Fibroblast of lung (primary cell): ENCODE measurements at regions not wholly inside any gene's neighbourhood (a gene's known extent, or its start where the extent isn't known, plus 50 kb on each side); places are given as distances from the start of the nearest gene placed in this dataset.

Source experiments
- DNase-seq, 2 donors: peaks; one replicate each; pipeline versions ENCODE4 v3.0.0 to v3.0.0-alpha.2; 2010; ENCODE audit warnings: low read depth in 2 of 2
- H2AFZ ChIP-seq: 2 replicates; pipeline ENCODE4 v1.5.1; 2012; ENCODE audit warnings: low read length, control low read depth, inconsistent platforms
- H3K27ac ChIP-seq: 2 replicates; pipeline ENCODE4 v1.5.1; 2011; ENCODE audit warnings: low read length, control low read depth; ENCODE audit not compliant: insufficient read depth
- H3K27me3 ChIP-seq: 2 replicates; pipeline ENCODE4 v1.5.1; 2011; ENCODE audit warnings: mild to moderate bottlenecking, low read length; ENCODE audit not compliant: control insufficient read depth, insufficient read depth
- H3K36me3 ChIP-seq: 2 replicates; pipeline ENCODE4 v1.5.1; 2011; ENCODE audit warnings: low read length; ENCODE audit not compliant: control insufficient read depth, insufficient read depth
- H3K4me1 ChIP-seq: 2 replicates; pipeline ENCODE4 v1.5.1; 2011; ENCODE audit warnings: low read length; ENCODE audit not compliant: control insufficient read depth, insufficient read depth; ENCODE audit errors: extremely low read depth
- H3K4me2 ChIP-seq: 2 replicates; pipeline ENCODE4 v1.5.1; 2011; ENCODE audit warnings: low read length, control low read depth; ENCODE audit not compliant: insufficient read depth; ENCODE audit errors: extremely low read depth
- H3K4me3 ChIP-seq, 4 experiments: fragments of 200-600 bp in 1 of 4; sonication (generic) in 1 of 4; replicated peaks in 1 of 4; 2 replicates each; pipeline ENCODE4 v1.5.1; 2011 to 2016; ENCODE audit warnings: low read length in 4 of 4, low read depth in 3 of 4, mild to moderate bottlenecking in 3 of 4, control low read depth in 2 of 4, inconsistent platforms in 1 of 4, mixed read lengths in 1 of 4; ENCODE audit not compliant: insufficient read depth in 1 of 4; ENCODE audit errors: control extremely low read depth in 1 of 4
- H3K79me2 ChIP-seq: 2 replicates; pipeline ENCODE4 v1.5.1; 2012; ENCODE audit warnings: mild to moderate bottlenecking, low read length, inconsistent platforms; ENCODE audit not compliant: control insufficient read depth, insufficient read depth
- H3K9ac ChIP-seq: 2 replicates; pipeline ENCODE4 v1.5.1; 2011; ENCODE audit warnings: mild to moderate bottlenecking, low read length, control low read depth; ENCODE audit not compliant: insufficient read depth
- H3K9me3 ChIP-seq: 2 replicates; pipeline ENCODE4 v1.5.1; 2012; ENCODE audit warnings: low read depth, low read length; ENCODE audit not compliant: control insufficient read depth, insufficient read depth
- H4K20me1 ChIP-seq: 2 replicates; pipeline ENCODE4 v1.5.1; 2011; ENCODE audit warnings: low read length; ENCODE audit not compliant: control insufficient read depth, insufficient read depth; ENCODE audit errors: extremely low read depth
- CTCF ChIP-seq, 2 donors: IDR thresholded peaks in 1 of 2; conservative IDR thresholded peaks in 1 of 2; 1 replicate in 1 of 2; 2 replicates in 1 of 2; pipeline ENCODE4 v1.5.1; 2011 to 2012; ENCODE audit warnings: low read length in 2 of 2, control low read depth in 1 of 2, inconsistent platforms in 1 of 2, low read depth in 1 of 2, mild to moderate bottlenecking in 1 of 2
- EZH2 ChIP-seq: IDR thresholded peaks from 2 replicates; pipeline ENCODE4 v1.5.1; 2012; ENCODE audit warnings: low read length, control low read depth, mild to moderate bottlenecking; ENCODE audit errors: missing control alignments

GRCh38 chr4:123339507-123340380 is 56.9 kb upstream of the SPRY1 start:
- Histone ChIP-seq H4K20me1 (no peaks in the 10 kb centered on the region), H3K4me2 (no peak overlapping the region), H3K27ac (peak overlapping the region; percentile 40), H2AFZ (peak overlapping the region; percentile 76), H3K9me3 (no peaks in the 10 kb centered on the region), H3K79me2 (no peaks in the 10 kb centered on the region), H3K27me3 (no peaks in the 10 kb centered on the region), H3K36me3 (no peaks in the 10 kb centered on the region), H3K9ac (no peak overlapping the region), H3K4me3 (no peak overlapping the region), H3K4me1 (peaks cover 3% of the 10 kb centered on the region)
- DNase-seq: no peak
- TF ChIP-seq EZH2 (no peak), CTCF (conservative IDR thresholded peaks at IDR 0.05 in 1 of 2, IDR thresholded peaks at IDR 0.05 in 1 of 2; ENCODE audit: low read depth in 1 of 2, low read length in 2 of 2) (no peak)

- Histone ChIP-seq H3K4me2 (no peak overlapping the region), H3K4me3 (no peak overlapping the region), H3K9ac (no peak overlapping the region)
These were observed 56.3 kb upstream of the SPRY1 start for GRCh38 chr4:123340381-123340701.

GRCh38 chr4:123342498-123342897 is 54.1 kb upstream of the SPRY1 start:
- no peaks in the 10 kb centered on the region for H3K9me3 ChIP-seq
- no peaks in the 10 kb centered on the region for H4K20me1 ChIP-seq
- H3K4me1 ChIP-seq: peaks cover 3% of the 10 kb centered on the region
- H2AFZ ChIP-seq: no peak overlapping the region
- no peak overlapping the region for H3K4me3 ChIP-seq
- no peak for TF ChIP-seq CTCF (conservative IDR thresholded peaks at IDR 0.05 in 1 of 2, IDR thresholded peaks at IDR 0.05 in 1 of 2; ENCODE audit: low read depth in 1 of 2, low read length in 2 of 2)
- TF ChIP-seq EZH2: no peak
- H3K4me2 ChIP-seq: no peak overlapping the region
- no peak overlapping the region for H3K27ac ChIP-seq
- H3K36me3 ChIP-seq: no peaks in the 10 kb centered on the region
- H3K79me2 ChIP-seq: no peaks in the 10 kb centered on the region
- H3K27me3 ChIP-seq: no peaks in the 10 kb centered on the region
- DNase-seq: no peak
- H3K9ac ChIP-seq: no peak overlapping the region

More at GRCh38 chr4:123340381-123340701, 56.3 kb upstream of the SPRY1 start:
- peak; percentile 89 to 92 for DNase-seq
- TF ChIP-seq EZH2 (no peak), CTCF (conservative IDR thresholded peaks at IDR 0.05 in 1 of 2, IDR thresholded peaks at IDR 0.05 in 1 of 2; ENCODE audit: low read depth in 1 of 2, low read length in 2 of 2) (no peak)
- Histone ChIP-seq H3K4me1 (peaks cover 3% of the 10 kb centered on the region), H3K27ac (peak overlapping the region; percentile 40), H3K27me3 (no peaks in the 10 kb centered on the region), H2AFZ (peak overlapping the region; percentile 76), H3K79me2 (no peaks in the 10 kb centered on the region), H3K36me3 (no peaks in the 10 kb centered on the region), H3K9me3 (no peaks in the 10 kb centered on the region), H4K20me1 (no peaks in the 10 kb centered on the region)
